Spleen (tissue), 7 donors: ENCODE measurements at regions not wholly inside any gene's neighbourhood (a gene's known extent, or its start where the extent isn't known, plus 50 kb on each side); places are given as distances from the start of the nearest gene placed in this dataset.

Source experiments
- CTCF ChIP-seq, 11 experiments: fragments of 200-600 bp in 7 of 11; fragments of 450-650 bp in 4 of 11; sonication (generic) in 4 of 11; IDR thresholded peaks in 8 of 11; conservative IDR thresholded peaks in 3 of 11; 1 replicate in 7 of 11; 2 replicates in 4 of 11; pipeline versions ENCODE4 v1.4.0 to v1.8.0; 2016 to 2021; ENCODE audit warnings: antibody characterized with exemption in 11 of 11, inconsistent platforms in 4 of 11, mild to moderate bottlenecking in 1 of 11
- POLR2A ChIP-seq, 3 donors: fragments of 450-650 bp; IDR thresholded peaks; one replicate each; pipeline ENCODE4 v1.5.1; 2017; ENCODE audit warnings: antibody characterized with exemption in 3 of 3, mild to moderate bottlenecking in 1 of 3
- donor health status: DM: no; HTN: no; CAD: no; lungs with moderate emphysema.
- donor health status: DM: no; HTN: no; CAD: no.
- donor health status: DM: no; HTN: no; CAD: no.

DNA sequence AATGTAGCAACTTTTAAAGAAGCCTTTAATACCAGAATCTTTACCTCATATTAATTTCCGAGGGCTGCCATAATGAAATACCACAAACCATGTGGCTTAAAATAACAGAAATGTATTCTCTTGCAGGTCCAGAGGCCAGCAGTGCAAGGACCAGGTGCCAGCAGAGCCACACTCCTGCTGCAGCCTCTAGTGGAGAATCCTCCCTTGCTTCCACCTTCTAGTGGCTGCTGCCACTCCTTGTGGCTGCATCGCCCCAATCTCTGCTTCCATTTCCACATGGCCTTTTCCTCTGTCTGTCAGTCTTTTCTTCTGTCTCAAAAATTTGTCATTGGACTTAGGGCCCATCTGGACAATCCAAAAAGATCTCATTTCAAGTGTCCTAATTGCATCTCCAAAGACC is 401.5 kb downstream of the EFNA5 start:
- TF ChIP-seq CTCF (IDR thresholded peaks at IDR 0.05 in 8 of 11, conservative IDR thresholded peaks at IDR 0.05 in 3 of 11) = no peak
- TF ChIP-seq POLR2A (IDR thresholded peaks at IDR 0.05) = no peak
